ENCODE measurements at regions not wholly inside any gene's neighbourhood (a gene's known extent, or its start where the extent isn't known, plus 50 kb on each side); places are given as distances from the start of the nearest gene placed in this dataset.
"Not testable (repeated sequence)": the region's sequence is repeated elsewhere in the genome, so short reads cannot be mapped to it uniquely, and the experiment has no call there.

DNA sequence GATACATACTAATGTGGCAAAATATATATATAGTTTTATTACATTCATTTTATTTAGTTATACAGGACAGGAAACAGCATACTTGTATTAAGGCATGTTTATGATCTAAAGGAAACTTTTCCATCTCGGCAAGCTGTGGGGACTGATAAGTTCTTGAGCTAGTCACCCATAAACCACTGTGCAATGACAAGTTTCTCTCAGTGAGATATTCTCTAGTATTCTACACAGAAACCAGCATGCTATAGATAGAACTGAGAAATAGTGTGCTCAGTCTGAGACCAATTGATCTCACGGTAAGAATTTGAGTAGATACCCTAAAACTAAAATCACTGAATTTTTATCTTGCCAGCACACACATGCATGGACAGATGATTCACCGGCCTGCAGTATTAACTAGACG, 717.6 kb upstream of the NOVA1 start:
- WGBS (ENCODE audit: insufficient coverage): no CpG with 5 or more reads among the region's 4 CpGs
- H3K4me3 ChIP-seq (ENCODE audit: control insufficient read depth in 1 of 7, extremely low read depth in 1 of 7, insufficient read depth in 4 of 7, low read depth in 2 of 7, low read length in 6 of 7): no peak overlapping the region
- CTCF ChIA-PET: no interaction called here
- H3K27me3 ChIP-seq (replicated peaks in 2 of 5; ENCODE audit: control insufficient read depth in 4 of 5, insufficient read depth in 5 of 5, low read length in 4 of 5): no peaks in the 10 kb centered on the region
- H3K36me3 ChIP-seq (ENCODE audit: control insufficient read depth in 4 of 4, insufficient read depth in 4 of 4, low read length in 3 of 4): no peaks in the 10 kb centered on the region
- H3K4me1 ChIP-seq (ENCODE audit: control extremely low read depth in 1 of 4, control insufficient read depth in 4 of 4, insufficient read depth in 4 of 4, low read length in 3 of 4): no peaks in the 10 kb centered on the region
- DNase-seq: no peak
- POLR2A ChIA-PET: no interaction called here
- no peaks in the 10 kb centered on the region for H3K9me3 ChIP-seq (ENCODE audit: control extremely low read depth in 1 of 5, control insufficient read depth in 4 of 5, insufficient read depth in 2 of 5, low read depth in 1 of 5, low read length in 4 of 5)
- H3K27ac ChIP-seq (ENCODE audit: insufficient read depth in 1 of 2, low read depth in 1 of 2, low read length in 2 of 2, poor library complexity in 1 of 2, severe bottlenecking in 2 of 2): no peak overlapping the region

DNA sequence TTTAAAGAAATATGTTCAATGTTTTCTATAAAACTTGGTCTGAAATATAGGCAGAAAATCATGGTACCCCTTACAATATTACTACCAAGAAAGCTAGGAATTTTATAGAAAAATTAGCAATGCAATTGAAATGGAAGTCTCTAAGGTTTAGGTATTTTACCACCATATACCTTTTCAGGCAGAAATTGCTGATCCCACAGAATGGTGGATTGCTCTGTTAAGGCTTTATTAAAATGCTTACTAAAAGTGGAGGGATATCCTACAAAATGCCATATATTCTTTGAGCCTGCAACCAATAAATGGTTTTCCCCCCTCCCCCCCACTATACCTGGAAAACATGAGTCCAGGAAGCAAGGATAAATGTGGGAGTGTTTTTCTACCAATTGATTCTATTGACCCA, 718.1 kb upstream of the NOVA1 start:
- DNase-seq: no peak
- POLR2A ChIA-PET: no interaction called here
- H3K27me3 ChIP-seq (replicated peaks in 2 of 5; ENCODE audit: control insufficient read depth in 4 of 5, insufficient read depth in 5 of 5, low read length in 4 of 5): no peaks in the 10 kb centered on the region

GRCh38 chr14:27318774-27319420, 721.1 kb upstream of the NOVA1 start:
- H3K4me3 ChIP-seq (ENCODE audit: control insufficient read depth in 1 of 7, extremely low read depth in 1 of 7, insufficient read depth in 4 of 7, low read depth in 2 of 7, low read length in 6 of 7): no peak overlapping the region
- no peaks in the 10 kb centered on the region for H3K27me3 ChIP-seq (replicated peaks in 2 of 5; ENCODE audit: control insufficient read depth in 4 of 5, insufficient read depth in 5 of 5, low read length in 4 of 5)
- CTCF ChIA-PET: no interaction called here
- H3K9me3 ChIP-seq (ENCODE audit: control extremely low read depth in 1 of 5, control insufficient read depth in 4 of 5, insufficient read depth in 2 of 5, low read depth in 1 of 5, low read length in 4 of 5): no peaks in the 10 kb centered on the region
- no peaks in the 10 kb centered on the region for H3K36me3 ChIP-seq (ENCODE audit: control insufficient read depth in 4 of 4, insufficient read depth in 4 of 4, low read length in 3 of 4)
- POLR2A ChIA-PET: no interaction called here
- no peaks in the 10 kb centered on the region for H3K4me1 ChIP-seq (ENCODE audit: control extremely low read depth in 1 of 4, control insufficient read depth in 4 of 4, insufficient read depth in 4 of 4, low read length in 3 of 4)
- DNase-seq: no peak
- WGBS (ENCODE audit: insufficient coverage): 83% methylated on average over 1 of the region's 1 CpG
- no peak overlapping the region for H3K27ac ChIP-seq (ENCODE audit: insufficient read depth in 1 of 2, low read depth in 1 of 2, low read length in 2 of 2, poor library complexity in 1 of 2, severe bottlenecking in 2 of 2)

More for the DNA sequence above, 718.1 kb upstream of the NOVA1 start:
- Histone ChIP-seq H3K4me1 (ENCODE audit: control extremely low read depth in 1 of 4, control insufficient read depth in 4 of 4, insufficient read depth in 4 of 4, low read length in 3 of 4) (no peaks in the 10 kb centered on the region), H3K27ac (ENCODE audit: insufficient read depth in 1 of 2, low read depth in 1 of 2, low read length in 2 of 2, poor library complexity in 1 of 2, severe bottlenecking in 2 of 2) (no peak overlapping the region), H3K4me3 (ENCODE audit: control insufficient read depth in 1 of 7, extremely low read depth in 1 of 7, insufficient read depth in 4 of 7, low read depth in 2 of 7, low read length in 6 of 7) (no peak overlapping the region), H3K36me3 (ENCODE audit: control insufficient read depth in 4 of 4, insufficient read depth in 4 of 4, low read length in 3 of 4) (no peaks in the 10 kb centered on the region), H3K9me3 (ENCODE audit: control extremely low read depth in 1 of 5, control insufficient read depth in 4 of 5, insufficient read depth in 2 of 5, low read depth in 1 of 5, low read length in 4 of 5) (no peaks in the 10 kb centered on the region)
- CTCF ChIA-PET: no interaction called here

- H3K27ac ChIP-seq (ENCODE audit: insufficient read depth in 1 of 2, low read depth in 1 of 2, low read length in 2 of 2, poor library complexity in 1 of 2, severe bottlenecking in 2 of 2): no peak overlapping the region
- peaks cover 0 to 2% (median 0%) of the 10 kb centered on the region in 5 experiments for H3K9me3 ChIP-seq (ENCODE audit: control extremely low read depth in 1 of 5, control insufficient read depth in 4 of 5, insufficient read depth in 2 of 5, low read depth in 1 of 5, low read length in 4 of 5)
- H3K27me3 ChIP-seq (replicated peaks in 2 of 5; ENCODE audit: control insufficient read depth in 4 of 5, insufficient read depth in 5 of 5, low read length in 4 of 5): no peaks in the 10 kb centered on the region
- ChIA-PET POLR2A (no interaction called here), CTCF (no interaction called here)
- no peak overlapping the region for H3K4me3 ChIP-seq (ENCODE audit: control insufficient read depth in 1 of 7, extremely low read depth in 1 of 7, insufficient read depth in 4 of 7, low read depth in 2 of 7, low read length in 6 of 7)
- no peaks in the 10 kb centered on the region for H3K36me3 ChIP-seq (ENCODE audit: control insufficient read depth in 4 of 4, insufficient read depth in 4 of 4, low read length in 3 of 4)
- DNase-seq: no peak
- no peaks in the 10 kb centered on the region for H3K4me1 ChIP-seq (ENCODE audit: control extremely low read depth in 1 of 4, control insufficient read depth in 4 of 4, insufficient read depth in 4 of 4, low read length in 3 of 4)
Measured at GRCh38 chr14:27320261-27320660, 722.4 kb upstream of the NOVA1 start.

GRCh38 chr14:27327095-27327494, 729.3 kb upstream of the NOVA1 start:
- CTCF ChIA-PET: no interaction called here
- H3K36me3 ChIP-seq (ENCODE audit: control insufficient read depth in 4 of 4, insufficient read depth in 4 of 4, low read length in 3 of 4): no peaks in the 10 kb centered on the region
- 79% methylated on average over 2 of the region's 3 CpGs for whole genome bisulfite sequencing (ENCODE audit: insufficient coverage)

DNA sequence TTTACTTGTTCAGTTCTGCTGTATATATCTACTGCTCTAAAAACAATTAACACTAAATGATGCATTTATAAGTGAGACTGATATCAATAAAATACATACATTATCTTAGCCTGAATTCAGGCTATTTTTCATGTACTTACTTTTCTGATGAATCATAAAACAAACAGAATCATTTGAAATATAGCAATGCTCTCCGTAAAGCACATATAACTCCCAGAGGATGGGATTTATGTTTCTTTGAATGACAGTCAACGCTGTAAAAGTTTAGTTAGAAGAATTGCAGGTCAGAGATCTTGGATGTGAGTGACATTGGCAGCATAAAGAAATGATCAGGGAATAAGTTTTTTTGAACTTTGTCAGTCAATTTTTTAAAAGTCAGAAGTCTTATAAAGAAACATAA, 740.2 kb upstream of the NOVA1 start:
- no peak for DNase-seq
- ChIA-PET CTCF (no interaction called here), POLR2A (no interaction called here)
- Histone ChIP-seq H3K4me1 (ENCODE audit: control extremely low read depth in 1 of 4, control insufficient read depth in 4 of 4, insufficient read depth in 4 of 4, low read length in 3 of 4) (no peaks in the 10 kb centered on the region), H3K27me3 (replicated peaks in 2 of 5; ENCODE audit: control insufficient read depth in 4 of 5, insufficient read depth in 5 of 5, low read length in 4 of 5) (no peaks in the 10 kb centered on the region), H3K9me3 (ENCODE audit: control extremely low read depth in 1 of 5, control insufficient read depth in 4 of 5, insufficient read depth in 2 of 5, low read depth in 1 of 5, low read length in 4 of 5) (no peaks in the 10 kb centered on the region), H3K36me3 (ENCODE audit: control insufficient read depth in 4 of 4, insufficient read depth in 4 of 4, low read length in 3 of 4) (no peaks in the 10 kb centered on the region), H3K4me3 (ENCODE audit: control insufficient read depth in 1 of 7, extremely low read depth in 1 of 7, insufficient read depth in 4 of 7, low read depth in 2 of 7, low read length in 6 of 7) (no peak overlapping the region), H3K27ac (ENCODE audit: insufficient read depth in 1 of 2, low read depth in 1 of 2, low read length in 2 of 2, poor library complexity in 1 of 2, severe bottlenecking in 2 of 2) (no peak overlapping the region)
- WGBS (ENCODE audit: insufficient coverage): 100% methylated on average over 1 of the region's 2 CpGs

More at GRCh38 chr14:27327095-27327494, 729.3 kb upstream of the NOVA1 start:
- Histone ChIP-seq H3K4me1 (ENCODE audit: control extremely low read depth in 1 of 4, control insufficient read depth in 4 of 4, insufficient read depth in 4 of 4, low read length in 3 of 4) (no peaks in the 10 kb centered on the region), H3K27ac (ENCODE audit: insufficient read depth in 1 of 2, low read depth in 1 of 2, low read length in 2 of 2, poor library complexity in 1 of 2, severe bottlenecking in 2 of 2) (no peak overlapping the region), H3K27me3 (replicated peaks in 2 of 5; ENCODE audit: control insufficient read depth in 4 of 5, insufficient read depth in 5 of 5, low read length in 4 of 5) (no peaks in the 10 kb centered on the region), H3K9me3 (ENCODE audit: control extremely low read depth in 1 of 5, control insufficient read depth in 4 of 5, insufficient read depth in 2 of 5, low read depth in 1 of 5, low read length in 4 of 5) (peaks cover 0 to 2% (median 0%) of the 10 kb centered on the region in 5 experiments), H3K4me3 (ENCODE audit: control insufficient read depth in 1 of 7, extremely low read depth in 1 of 7, insufficient read depth in 4 of 7, low read depth in 2 of 7, low read length in 6 of 7) (no peak overlapping the region)
- DNase-seq: no peak
- POLR2A ChIA-PET: no interaction called here

DNA sequence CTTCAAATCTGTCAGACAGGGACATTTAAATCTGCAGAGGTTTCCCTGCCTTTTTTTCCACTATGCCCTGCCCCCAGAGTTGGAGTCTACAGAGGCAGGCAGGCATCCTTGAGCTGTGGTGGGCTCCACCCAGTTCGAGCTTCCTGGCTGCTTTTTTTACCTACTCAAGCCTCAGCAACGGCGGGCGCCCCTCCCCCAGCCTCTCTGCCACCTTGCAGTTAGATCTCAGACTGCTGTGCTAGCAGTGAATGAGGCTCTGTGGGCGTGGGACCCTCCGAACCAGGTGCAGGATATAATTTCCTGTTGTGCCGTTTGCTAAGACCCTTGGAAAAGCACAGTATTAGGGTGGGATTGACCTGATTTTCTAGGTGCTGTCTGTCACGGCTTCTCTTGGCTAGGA, 765.2 kb upstream of the NOVA1 start:
- H3K36me3 ChIP-seq (ENCODE audit: control insufficient read depth in 4 of 4, insufficient read depth in 4 of 4, low read length in 3 of 4); H3K9me3 ChIP-seq (ENCODE audit: control extremely low read depth in 1 of 5, control insufficient read depth in 4 of 5, insufficient read depth in 2 of 5, low read depth in 1 of 5, low read length in 4 of 5); H3K27ac ChIP-seq (ENCODE audit: insufficient read depth in 1 of 2, low read depth in 1 of 2, low read length in 2 of 2, poor library complexity in 1 of 2, severe bottlenecking in 2 of 2); CTCF ChIA-PET; H3K27me3 ChIP-seq (replicated peaks in 2 of 5; ENCODE audit: control insufficient read depth in 4 of 5, insufficient read depth in 5 of 5, low read length in 4 of 5); H3K4me1 ChIP-seq (ENCODE audit: control extremely low read depth in 1 of 4, control insufficient read depth in 4 of 4, insufficient read depth in 4 of 4, low read length in 3 of 4); DNase-seq; POLR2A ChIA-PET; H3K4me3 ChIP-seq (ENCODE audit: control insufficient read depth in 1 of 7, extremely low read depth in 1 of 7, insufficient read depth in 4 of 7, low read depth in 2 of 7, low read length in 6 of 7): not testable (repeated sequence)
- WGBS (ENCODE audit: insufficient coverage): 90% methylated on average over 6 of the region's 8 CpGs
